Vagina (tissue), 2 donors: ENCODE measurements at regions not wholly inside any gene's neighbourhood (a gene's known extent, or its start where the extent isn't known, plus 50 kb on each side); places are given as distances from the start of the nearest gene placed in this dataset.

ENCODE experiments used
- POLR2A ChIP-seq, 2 donors: fragments of 450-650 bp; IDR thresholded peaks; one replicate each; pipeline ENCODE4 v1.6.1; 2017; ENCODE audit warnings: antibody characterized with exemption in 2 of 2, mild to moderate bottlenecking in 2 of 2, moderate library complexity in 2 of 2
- POLR2AphosphoS5 ChIP-seq, 2 donors: sonication (generic); formaldehyde crosslinking; IDR thresholded peaks; one replicate each; pipeline ENCODE4 v1.9.0; 2017; ENCODE audit warnings: antibody characterized with exemption in 2 of 2, mild to moderate bottlenecking in 2 of 2, low read depth in 1 of 2; ENCODE audit not compliant: insufficient read depth in 1 of 2
- TF ChIP-seq, protein P1 (sequence below), 3 experiments: fragments of 450-650 bp in 2 of 3; fragments of 200-600 bp in 1 of 3; sonication (generic) in 1 of 3; IDR thresholded peaks; one replicate each; pipeline ENCODE4 v1.5.1; 2017 to 2019; ENCODE audit warnings: antibody characterized with exemption in 3 of 3, mild to moderate bottlenecking in 2 of 3, moderate library complexity in 2 of 3

DNA sequence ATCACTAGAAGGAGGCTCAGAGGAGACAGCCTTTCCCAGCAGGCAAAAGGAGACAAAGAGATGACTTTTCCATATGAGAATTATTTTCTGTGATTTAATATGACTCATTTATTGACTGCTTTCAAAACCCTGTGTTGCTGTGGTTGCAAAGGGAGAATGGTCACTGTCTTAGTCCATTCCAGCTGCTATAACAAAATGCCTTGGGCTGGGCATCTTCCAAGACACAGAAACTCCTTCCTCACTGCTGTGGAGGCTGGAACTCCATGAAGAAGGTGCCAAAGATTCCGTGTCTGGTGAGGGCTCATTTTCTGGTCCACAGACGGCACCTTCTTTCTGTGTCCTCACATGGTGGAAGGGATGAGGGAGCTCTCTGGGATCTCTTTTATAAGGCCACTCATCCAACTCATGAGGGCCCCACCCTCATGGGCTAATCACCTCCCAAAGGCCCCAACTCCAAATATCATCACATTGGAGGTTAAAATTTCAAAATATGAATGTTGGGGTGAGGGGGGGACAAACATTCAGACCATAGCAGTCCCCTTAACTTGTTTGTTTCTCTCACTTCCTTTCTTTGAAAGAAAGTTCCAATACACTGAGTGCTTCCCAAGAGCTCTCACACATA lies 252.1 kb upstream of the RAB4A start:
- no peak for TF ChIP-seq POLR2A (IDR thresholded peaks at IDR 0.05)
- TF ChIP-seq, protein P1, sequence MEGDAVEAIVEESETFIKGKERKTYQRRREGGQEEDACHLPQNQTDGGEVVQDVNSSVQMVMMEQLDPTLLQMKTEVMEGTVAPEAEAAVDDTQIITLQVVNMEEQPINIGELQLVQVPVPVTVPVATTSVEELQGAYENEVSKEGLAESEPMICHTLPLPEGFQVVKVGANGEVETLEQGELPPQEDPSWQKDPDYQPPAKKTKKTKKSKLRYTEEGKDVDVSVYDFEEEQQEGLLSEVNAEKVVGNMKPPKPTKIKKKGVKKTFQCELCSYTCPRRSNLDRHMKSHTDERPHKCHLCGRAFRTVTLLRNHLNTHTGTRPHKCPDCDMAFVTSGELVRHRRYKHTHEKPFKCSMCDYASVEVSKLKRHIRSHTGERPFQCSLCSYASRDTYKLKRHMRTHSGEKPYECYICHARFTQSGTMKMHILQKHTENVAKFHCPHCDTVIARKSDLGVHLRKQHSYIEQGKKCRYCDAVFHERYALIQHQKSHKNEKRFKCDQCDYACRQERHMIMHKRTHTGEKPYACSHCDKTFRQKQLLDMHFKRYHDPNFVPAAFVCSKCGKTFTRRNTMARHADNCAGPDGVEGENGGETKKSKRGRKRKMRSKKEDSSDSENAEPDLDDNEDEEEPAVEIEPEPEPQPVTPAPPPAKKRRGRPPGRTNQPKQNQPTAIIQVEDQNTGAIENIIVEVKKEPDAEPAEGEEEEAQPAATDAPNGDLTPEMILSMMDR (IDR thresholded peaks at IDR 0.05), result no peak
- no peak for TF ChIP-seq POLR2AphosphoS5 (IDR thresholded peaks at IDR 0.05; ENCODE audit: insufficient read depth in 1 of 2, low read depth in 1 of 2)
